Panc1 (cell line): ENCODE measurements at regions not wholly inside any gene's neighbourhood (a gene's known extent, or its start where the extent isn't known, plus 50 kb on each side); places are given as distances from the start of the nearest gene placed in this dataset.

Source experiments
- ATAC-seq: fragments of 200-7000 bp; cut with Tn5 transposase; 2 replicates; pipeline ENCODE4 v1.9.1; 2020; ENCODE audit warnings: mild to moderate bottlenecking, moderate library complexity
- BruUV-seq: library from RNA; stranded (reverse); fragments of 400-500 nt; replicated peaks from 2 replicates; lab custom pipeline; 2021; lab: Mats Ljungman, UMichigan
- CTCF ChIA-PET: fragments of 300-600 bp; sonication (Branson Sonifier 250); formaldehyde crosslinking; loops from one replicate; lab custom pipeline; 2022; ENCODE audit warnings: antibody characterized with exemption; lab: Charles Lee
- POLR2A ChIA-PET: fragments of 300-600 bp; sonication (Branson Sonifier 250); formaldehyde crosslinking; loops from one replicate; lab custom pipeline; 2022; ENCODE audit warnings: antibody characterized with exemption; lab: Charles Lee
- DNase-seq: peaks from one replicate; pipeline ENCODE4 v3.0.0-alpha.2; 2010; ENCODE audit warnings: low read depth, low spot score
- H3K27ac ChIP-seq: 2 replicates; pipeline ENCODE4 v1.5.1; 2011; ENCODE audit warnings: mild to moderate bottlenecking, low read length, inconsistent platforms
- H3K27me3 ChIP-seq: fragments of 200-500 bp; sonication (Bioruptor generic); 2 replicates; pipeline ENCODE4 v1.6.0; 2014; ENCODE audit warnings: low read length, inconsistent platforms; ENCODE audit not compliant: control insufficient read depth, insufficient read depth
- H3K36me3 ChIP-seq: fragments of 200-500 bp; sonication (Bioruptor generic); 2 replicates; pipeline ENCODE4 v1.5.1; 2014; ENCODE audit warnings: inconsistent platforms, mild to moderate bottlenecking, low read length, moderate library complexity; ENCODE audit not compliant: control insufficient read depth, insufficient read depth
- H3K4me1 ChIP-seq: 2 replicates; pipeline ENCODE4 v1.5.1; 2011; ENCODE audit warnings: inconsistent platforms, mild to moderate bottlenecking, low read length, moderate library complexity; ENCODE audit not compliant: control insufficient read depth, insufficient read depth
- H3K4me3 ChIP-seq, 2 experiments: 2 replicates each; pipeline ENCODE4 v1.5.1; 2011 to 2012; ENCODE audit warnings: low read depth in 2 of 2, low read length in 2 of 2, mild to moderate bottlenecking in 2 of 2, inconsistent platforms in 1 of 2, moderate library complexity in 1 of 2
- H3K9me3 ChIP-seq: fragments of 200-500 bp; sonication (Bioruptor generic); 2 replicates; pipeline ENCODE4 v1.5.1; 2014; ENCODE audit warnings: low read depth, mild to moderate bottlenecking, inconsistent platforms, low read length, moderate library complexity; ENCODE audit not compliant: control insufficient read depth, insufficient read depth
- POLR2AphosphoS5 ChIP-seq: IDR thresholded peaks from 2 replicates; pipeline ENCODE4 v1.6.1; 2012; ENCODE audit warnings: mild to moderate bottlenecking, low read depth, low read length, moderate library complexity
- SIN3A ChIP-seq: IDR thresholded peaks from 2 replicates; pipeline ENCODE4 v1.6.1; 2012; ENCODE audit warnings: low read depth, mild to moderate bottlenecking, low read length, moderate library complexity, borderline replicate concordance; ENCODE audit not compliant: insufficient read depth
- TCF7L2 ChIP-seq: IDR thresholded peaks from 2 replicates; pipeline ENCODE4 v1.6.1; 2011; ENCODE audit warnings: mild to moderate bottlenecking, low read depth, low read length, inconsistent platforms
- in situ Hi-C: cut with HindIII; loops from 2 replicates; pipeline ENCODE4 v1.10.0; 2016; ENCODE audit warnings: low sequenced_read_pairs, low pct_unique_long_range_greater_than_20kb
- intact Hi-C: fragments of 100-400 bp; cut with micrococcal nuclease; formaldehyde crosslinking; loops from one replicate; pipeline ENCODE4 v1.10.0; 2022; ENCODE audit not compliant: unreplicated experiment
- TF ChIP-seq, protein P1 (sequence below), 2 experiments: IDR thresholded peaks; 2 replicates each; pipeline ENCODE4 v1.6.1; 2011 to 2012; ENCODE audit warnings: low read depth in 2 of 2, control low read depth in 1 of 2, low read length in 1 of 2, mild to moderate bottlenecking in 1 of 2, moderate library complexity in 1 of 2; ENCODE audit not compliant: insufficient read depth in 1 of 2
- TF ChIP-seq, protein P2 (sequence below): fragments of 450-650 bp; IDR thresholded peaks from 2 replicates; pipeline ENCODE4 v1.5.1; 2017; ENCODE audit warnings: mild to moderate bottlenecking

DNA sequence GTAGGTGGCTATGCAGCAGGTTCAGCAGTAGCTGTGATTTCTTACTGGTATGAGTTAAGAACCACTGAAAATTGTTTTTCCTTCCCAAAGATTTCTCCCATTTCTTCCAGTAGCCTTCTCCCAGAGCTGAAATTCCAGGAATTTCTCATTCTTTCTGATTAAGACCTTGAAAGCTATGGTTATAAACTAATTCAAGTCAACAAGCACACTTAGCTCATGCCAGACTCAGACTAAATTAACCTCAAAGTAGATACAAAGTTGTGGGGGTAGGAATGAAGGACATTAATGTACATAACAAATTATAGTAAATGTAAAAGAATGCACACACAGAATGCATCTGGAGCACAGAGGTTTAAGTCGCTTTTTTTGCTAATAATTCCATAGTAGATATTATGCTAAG is 103.6 kb upstream of the SOX11 start:
- H3K36me3 ChIP-seq = no peaks in the 10 kb centered on the region
- TF ChIP-seq POLR2AphosphoS5 = no peak
- in situ Hi-C loops = no loop called here
- no peak overlapping the region for H3K27ac ChIP-seq
- H3K9me3 ChIP-seq = no peaks in the 10 kb centered on the region
- intact Hi-C loops = no loop called here
- CTCF ChIA-PET = no interaction called here
- no peak overlapping the region for H3K4me3 ChIP-seq
- no peaks in the 10 kb centered on the region for H3K4me1 ChIP-seq
- ATAC-seq = no peak
- DNase-seq = no peak
- POLR2A ChIA-PET = no interaction called here
- H3K27me3 ChIP-seq = no peaks in the 10 kb centered on the region
- no TSS peak for BruUV-seq

DNA sequence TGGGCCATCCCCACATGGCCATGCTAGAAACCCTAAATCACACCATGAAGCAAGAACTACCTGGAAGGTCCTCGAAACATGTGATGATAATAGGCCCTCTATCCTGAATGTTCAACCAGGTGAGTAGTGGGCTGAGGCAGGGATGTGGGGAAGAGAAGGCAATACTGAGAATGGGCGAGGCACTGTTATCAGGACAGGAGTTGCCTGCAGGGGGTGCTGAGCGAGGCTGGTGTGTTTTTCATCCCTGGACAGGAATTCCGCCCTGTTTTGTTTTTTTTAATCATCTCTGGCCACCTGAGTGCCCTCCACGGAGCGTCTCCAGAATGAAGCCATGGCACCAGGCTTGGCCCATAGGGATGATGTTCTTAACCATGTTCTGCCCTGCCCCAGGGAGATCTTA is 103.0 kb upstream of the SOX11 start:
- H3K36me3 ChIP-seq = no peaks in the 10 kb centered on the region
- no peak overlapping the region for H3K4me3 ChIP-seq
- CTCF ChIA-PET = no interaction called here
- POLR2A ChIA-PET = no interaction called here
- DNase-seq (no peak), ATAC-seq (no peak)
- no peaks in the 10 kb centered on the region for H3K27me3 ChIP-seq
- intact Hi-C loops = no loop called here
- in situ Hi-C loops = no loop called here
- H3K9me3 ChIP-seq = no peaks in the 10 kb centered on the region
- no peaks in the 10 kb centered on the region for H3K4me1 ChIP-seq
- no peak for TF ChIP-seq TCF7L2
- TF ChIP-seq, protein P1, sequence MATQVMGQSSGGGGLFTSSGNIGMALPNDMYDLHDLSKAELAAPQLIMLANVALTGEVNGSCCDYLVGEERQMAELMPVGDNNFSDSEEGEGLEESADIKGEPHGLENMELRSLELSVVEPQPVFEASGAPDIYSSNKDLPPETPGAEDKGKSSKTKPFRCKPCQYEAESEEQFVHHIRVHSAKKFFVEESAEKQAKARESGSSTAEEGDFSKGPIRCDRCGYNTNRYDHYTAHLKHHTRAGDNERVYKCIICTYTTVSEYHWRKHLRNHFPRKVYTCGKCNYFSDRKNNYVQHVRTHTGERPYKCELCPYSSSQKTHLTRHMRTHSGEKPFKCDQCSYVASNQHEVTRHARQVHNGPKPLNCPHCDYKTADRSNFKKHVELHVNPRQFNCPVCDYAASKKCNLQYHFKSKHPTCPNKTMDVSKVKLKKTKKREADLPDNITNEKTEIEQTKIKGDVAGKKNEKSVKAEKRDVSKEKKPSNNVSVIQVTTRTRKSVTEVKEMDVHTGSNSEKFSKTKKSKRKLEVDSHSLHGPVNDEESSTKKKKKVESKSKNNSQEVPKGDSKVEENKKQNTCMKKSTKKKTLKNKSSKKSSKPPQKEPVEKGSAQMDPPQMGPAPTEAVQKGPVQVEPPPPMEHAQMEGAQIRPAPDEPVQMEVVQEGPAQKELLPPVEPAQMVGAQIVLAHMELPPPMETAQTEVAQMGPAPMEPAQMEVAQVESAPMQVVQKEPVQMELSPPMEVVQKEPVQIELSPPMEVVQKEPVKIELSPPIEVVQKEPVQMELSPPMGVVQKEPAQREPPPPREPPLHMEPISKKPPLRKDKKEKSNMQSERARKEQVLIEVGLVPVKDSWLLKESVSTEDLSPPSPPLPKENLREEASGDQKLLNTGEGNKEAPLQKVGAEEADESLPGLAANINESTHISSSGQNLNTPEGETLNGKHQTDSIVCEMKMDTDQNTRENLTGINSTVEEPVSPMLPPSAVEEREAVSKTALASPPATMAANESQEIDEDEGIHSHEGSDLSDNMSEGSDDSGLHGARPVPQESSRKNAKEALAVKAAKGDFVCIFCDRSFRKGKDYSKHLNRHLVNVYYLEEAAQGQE (IDR thresholded peaks at IDR 0.05; ENCODE audit: insufficient read depth in 1 of 2, low read depth in 2 of 2, low read length in 1 of 2) = no peak
- no peak overlapping the region for H3K27ac ChIP-seq
- BruUV-seq = no TSS peak

DNA sequence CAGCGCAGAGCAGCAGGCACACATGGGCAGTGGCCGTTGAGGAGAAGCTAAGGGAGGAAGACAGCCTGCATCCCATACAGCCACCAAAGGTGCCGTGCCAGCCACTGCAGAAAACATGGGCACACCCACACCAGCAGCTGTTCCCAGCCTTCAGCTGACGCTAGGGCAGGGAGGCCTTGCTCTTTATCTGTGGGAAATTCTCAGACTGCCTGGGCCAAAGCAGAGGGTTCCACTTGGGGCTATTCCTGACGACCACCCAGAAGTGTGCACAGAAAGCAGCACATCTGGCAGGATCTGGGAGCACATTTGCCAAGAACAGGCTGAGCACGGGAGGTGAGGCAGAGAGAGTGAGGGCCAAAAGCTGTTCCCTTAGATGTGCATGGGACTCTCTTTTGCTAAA is 101.3 kb upstream of the SOX11 start:
- TF ChIP-seq, protein P2, sequence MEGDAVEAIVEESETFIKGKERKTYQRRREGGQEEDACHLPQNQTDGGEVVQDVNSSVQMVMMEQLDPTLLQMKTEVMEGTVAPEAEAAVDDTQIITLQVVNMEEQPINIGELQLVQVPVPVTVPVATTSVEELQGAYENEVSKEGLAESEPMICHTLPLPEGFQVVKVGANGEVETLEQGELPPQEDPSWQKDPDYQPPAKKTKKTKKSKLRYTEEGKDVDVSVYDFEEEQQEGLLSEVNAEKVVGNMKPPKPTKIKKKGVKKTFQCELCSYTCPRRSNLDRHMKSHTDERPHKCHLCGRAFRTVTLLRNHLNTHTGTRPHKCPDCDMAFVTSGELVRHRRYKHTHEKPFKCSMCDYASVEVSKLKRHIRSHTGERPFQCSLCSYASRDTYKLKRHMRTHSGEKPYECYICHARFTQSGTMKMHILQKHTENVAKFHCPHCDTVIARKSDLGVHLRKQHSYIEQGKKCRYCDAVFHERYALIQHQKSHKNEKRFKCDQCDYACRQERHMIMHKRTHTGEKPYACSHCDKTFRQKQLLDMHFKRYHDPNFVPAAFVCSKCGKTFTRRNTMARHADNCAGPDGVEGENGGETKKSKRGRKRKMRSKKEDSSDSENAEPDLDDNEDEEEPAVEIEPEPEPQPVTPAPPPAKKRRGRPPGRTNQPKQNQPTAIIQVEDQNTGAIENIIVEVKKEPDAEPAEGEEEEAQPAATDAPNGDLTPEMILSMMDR = no peak
- TF ChIP-seq POLR2AphosphoS5 = no peak
- no peak for TF ChIP-seq SIN3A
- no peak for TF ChIP-seq TCF7L2
- TF ChIP-seq, protein P1 (IDR thresholded peaks at IDR 0.05; ENCODE audit: insufficient read depth in 1 of 2, low read depth in 2 of 2, low read length in 1 of 2) = no peak
- CTCF ChIA-PET = no interaction called here
- BruUV-seq = no TSS peak

More for the DNA sequence above, 101.3 kb upstream of the SOX11 start:
- Histone ChIP-seq H3K36me3 (no peaks in the 10 kb centered on the region), H3K4me1 (no peaks in the 10 kb centered on the region), H3K4me3 (no peak overlapping the region), H3K27me3 (no peaks in the 10 kb centered on the region), H3K9me3 (no peaks in the 10 kb centered on the region), H3K27ac (no peak overlapping the region)
- no peak for DNase-seq
- POLR2A ChIA-PET = no interaction called here
- intact Hi-C loops = no loop called here
- no peak for ATAC-seq
- in situ Hi-C loops = no loop called here
